ENCODE measurements at regions not wholly inside any gene's neighbourhood (a gene's known extent, or its start where the extent isn't known, plus 50 kb on each side); places are given as distances from the start of the nearest gene placed in this dataset.

DNA sequence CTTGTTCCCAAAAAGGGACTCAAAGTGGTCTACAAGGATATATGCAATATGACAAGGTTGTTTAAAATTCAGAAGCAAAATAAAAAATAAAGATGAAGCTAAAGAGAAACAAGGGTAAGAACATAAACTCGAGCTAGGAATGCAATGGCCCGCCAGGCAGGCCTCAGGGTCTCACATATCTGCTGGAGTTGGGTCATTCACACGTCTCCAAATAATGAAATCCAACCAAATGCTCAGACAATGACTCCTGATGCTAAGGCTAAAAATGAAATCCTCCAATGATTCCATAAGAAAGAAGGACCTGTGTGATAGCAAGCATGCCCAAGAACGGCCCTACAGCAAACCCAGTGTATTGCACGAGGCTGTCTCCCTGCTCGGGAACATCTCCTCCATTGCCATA is 153.3 kb upstream of the ETS2 start:
- TF ChIP-seq, protein P1, sequence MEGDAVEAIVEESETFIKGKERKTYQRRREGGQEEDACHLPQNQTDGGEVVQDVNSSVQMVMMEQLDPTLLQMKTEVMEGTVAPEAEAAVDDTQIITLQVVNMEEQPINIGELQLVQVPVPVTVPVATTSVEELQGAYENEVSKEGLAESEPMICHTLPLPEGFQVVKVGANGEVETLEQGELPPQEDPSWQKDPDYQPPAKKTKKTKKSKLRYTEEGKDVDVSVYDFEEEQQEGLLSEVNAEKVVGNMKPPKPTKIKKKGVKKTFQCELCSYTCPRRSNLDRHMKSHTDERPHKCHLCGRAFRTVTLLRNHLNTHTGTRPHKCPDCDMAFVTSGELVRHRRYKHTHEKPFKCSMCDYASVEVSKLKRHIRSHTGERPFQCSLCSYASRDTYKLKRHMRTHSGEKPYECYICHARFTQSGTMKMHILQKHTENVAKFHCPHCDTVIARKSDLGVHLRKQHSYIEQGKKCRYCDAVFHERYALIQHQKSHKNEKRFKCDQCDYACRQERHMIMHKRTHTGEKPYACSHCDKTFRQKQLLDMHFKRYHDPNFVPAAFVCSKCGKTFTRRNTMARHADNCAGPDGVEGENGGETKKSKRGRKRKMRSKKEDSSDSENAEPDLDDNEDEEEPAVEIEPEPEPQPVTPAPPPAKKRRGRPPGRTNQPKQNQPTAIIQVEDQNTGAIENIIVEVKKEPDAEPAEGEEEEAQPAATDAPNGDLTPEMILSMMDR (conservative IDR thresholded peaks at IDR 0.05; ENCODE audit: low read depth, low read length), result no peak
- H4K20me1 ChIP-seq (ENCODE audit: insufficient read depth), result no peaks in the 10 kb centered on the region
- H3K4me1 ChIP-seq (ENCODE audit: low read depth, poor library complexity, severe bottlenecking), result no peaks in the 10 kb centered on the region
- no peaks in the 10 kb centered on the region for H3K36me3 ChIP-seq (ENCODE audit: insufficient read depth)
- H3K27me3 ChIP-seq (ENCODE audit: insufficient read depth, low read depth), result no peaks in the 10 kb centered on the region
- no peak overlapping the region for H3K4me3 ChIP-seq (IDR thresholded peaks at IDR 0.05; ENCODE audit: insufficient read depth, low read depth, low read length)
- no peaks in the 10 kb centered on the region for H3K79me2 ChIP-seq (ENCODE audit: insufficient read depth, low read depth)
- no peak overlapping the region for H3K9ac ChIP-seq
- H3K27ac ChIP-seq, result no peak overlapping the region
- no peak overlapping the region for H3K4me2 ChIP-seq
- no peak overlapping the region for H2AFZ ChIP-seq (ENCODE audit: low read depth)

DNA sequence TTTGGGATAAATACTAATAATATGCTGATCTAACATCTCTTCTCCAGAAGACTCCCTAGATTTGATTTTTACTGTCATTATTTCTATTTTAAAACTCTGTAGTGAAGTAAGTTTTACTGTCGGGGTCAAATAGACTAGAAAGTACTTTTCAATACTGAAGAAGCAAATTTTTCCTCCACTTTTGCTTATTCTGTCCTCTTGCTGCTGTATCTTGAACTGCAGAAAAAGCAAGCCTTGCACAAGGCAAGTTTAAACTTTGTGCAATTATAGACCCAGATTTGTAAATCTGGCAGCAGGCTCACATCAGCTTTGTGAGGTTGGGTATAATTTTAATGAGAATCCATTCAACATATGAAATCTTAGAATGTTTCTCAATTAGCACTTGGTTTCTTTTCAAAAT is 151.1 kb upstream of the ETS2 start:
- no peaks in the 10 kb centered on the region for H3K27me3 ChIP-seq (ENCODE audit: insufficient read depth, low read depth)
- H2AFZ ChIP-seq (ENCODE audit: low read depth), result no peak overlapping the region
- no peak overlapping the region for H3K4me3 ChIP-seq (IDR thresholded peaks at IDR 0.05; ENCODE audit: insufficient read depth, low read depth, low read length)
- no peaks in the 10 kb centered on the region for H3K36me3 ChIP-seq (ENCODE audit: insufficient read depth)
- no peak overlapping the region for H3K27ac ChIP-seq
- TF ChIP-seq, protein P1 (conservative IDR thresholded peaks at IDR 0.05; ENCODE audit: low read depth, low read length), result no peak
- H3K9ac ChIP-seq, result no peak overlapping the region
- no peaks in the 10 kb centered on the region for H3K4me1 ChIP-seq (ENCODE audit: low read depth, poor library complexity, severe bottlenecking)
- H4K20me1 ChIP-seq (ENCODE audit: insufficient read depth), result no peaks in the 10 kb centered on the region
- no peak overlapping the region for H3K4me2 ChIP-seq
- no peaks in the 10 kb centered on the region for H3K79me2 ChIP-seq (ENCODE audit: insufficient read depth, low read depth)

DNA sequence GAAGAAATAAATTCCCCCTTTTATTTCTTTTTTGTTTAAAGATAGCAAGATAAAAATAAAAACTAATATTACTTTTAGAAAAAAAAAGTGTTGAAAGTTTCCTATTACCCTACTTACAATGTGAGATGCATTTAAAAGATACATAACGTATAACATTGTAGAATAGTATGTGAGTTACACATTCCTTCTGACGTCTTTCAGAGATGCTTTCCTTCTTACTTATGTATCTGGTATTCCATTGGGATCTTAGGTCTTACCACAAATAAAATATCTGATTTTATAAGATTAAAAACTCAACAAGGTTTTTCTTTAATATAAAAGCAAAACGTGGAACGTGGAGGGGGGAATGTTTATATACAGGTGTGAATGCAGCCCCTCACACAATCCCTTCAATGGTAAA is 147.2 kb upstream of the ETS2 start:
- H3K4me2 ChIP-seq, result no peak overlapping the region
- no peak overlapping the region for H3K27ac ChIP-seq
- H3K9ac ChIP-seq, result no peak overlapping the region
- no peak overlapping the region for H3K4me3 ChIP-seq (IDR thresholded peaks at IDR 0.05; ENCODE audit: insufficient read depth, low read depth, low read length)
- no peak overlapping the region for H2AFZ ChIP-seq (ENCODE audit: low read depth)
- H3K27me3 ChIP-seq (ENCODE audit: insufficient read depth, low read depth), result no peaks in the 10 kb centered on the region
- H3K4me1 ChIP-seq (ENCODE audit: low read depth, poor library complexity, severe bottlenecking), result no peaks in the 10 kb centered on the region
- H4K20me1 ChIP-seq (ENCODE audit: insufficient read depth), result no peaks in the 10 kb centered on the region
- no peaks in the 10 kb centered on the region for H3K79me2 ChIP-seq (ENCODE audit: insufficient read depth, low read depth)
- no peaks in the 10 kb centered on the region for H3K36me3 ChIP-seq (ENCODE audit: insufficient read depth)
- TF ChIP-seq, protein P1 (conservative IDR thresholded peaks at IDR 0.05; ENCODE audit: low read depth, low read length), result no peak

DNA sequence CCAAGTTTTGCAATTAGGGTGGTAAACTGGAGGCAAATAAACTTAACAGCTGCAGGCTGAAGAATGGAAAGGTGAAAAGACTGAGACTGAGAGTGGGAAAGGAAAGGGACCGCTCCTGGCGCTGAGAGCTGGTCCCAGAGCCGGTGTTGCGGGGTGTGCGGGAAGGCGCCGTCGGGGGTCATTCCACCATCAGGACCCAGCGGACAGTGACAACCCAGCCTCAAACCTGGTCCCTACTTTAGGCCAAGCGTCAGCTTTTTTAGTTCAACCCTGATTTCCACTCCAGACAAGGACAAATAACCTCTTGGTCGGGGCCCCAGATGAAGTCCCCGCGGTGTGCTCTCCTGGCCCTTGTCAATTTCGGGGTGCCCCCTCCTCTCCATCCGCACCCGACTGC is 145.8 kb upstream of the ETS2 start:
- Histone ChIP-seq H3K4me3 (IDR thresholded peaks at IDR 0.05; ENCODE audit: insufficient read depth, low read depth, low read length) (no peak overlapping the region), H2AFZ (ENCODE audit: low read depth) (no peak overlapping the region), H3K27me3 (ENCODE audit: insufficient read depth, low read depth) (no peaks in the 10 kb centered on the region), H3K9ac (no peak overlapping the region), H3K36me3 (ENCODE audit: insufficient read depth) (no peaks in the 10 kb centered on the region), H3K79me2 (ENCODE audit: insufficient read depth, low read depth) (no peaks in the 10 kb centered on the region), H3K4me1 (ENCODE audit: low read depth, poor library complexity, severe bottlenecking) (no peaks in the 10 kb centered on the region), H4K20me1 (ENCODE audit: insufficient read depth) (no peaks in the 10 kb centered on the region), H3K27ac (no peak overlapping the region), H3K4me2 (no peak overlapping the region)
- TF ChIP-seq, protein P1 (conservative IDR thresholded peaks at IDR 0.05; ENCODE audit: low read depth, low read length), result no peak

Data from KMS-11 (cell line).